ENCODE measurements at regions not wholly inside any gene's neighbourhood (a gene's known extent, or its start where the extent isn't known, plus 50 kb on each side); places are given as distances from the start of the nearest gene placed in this dataset.

GRCh38 chr2:19631871-19632270 lies 269.9 kb downstream of the TTC32 start:
- TF ChIP-seq, protein P1, sequence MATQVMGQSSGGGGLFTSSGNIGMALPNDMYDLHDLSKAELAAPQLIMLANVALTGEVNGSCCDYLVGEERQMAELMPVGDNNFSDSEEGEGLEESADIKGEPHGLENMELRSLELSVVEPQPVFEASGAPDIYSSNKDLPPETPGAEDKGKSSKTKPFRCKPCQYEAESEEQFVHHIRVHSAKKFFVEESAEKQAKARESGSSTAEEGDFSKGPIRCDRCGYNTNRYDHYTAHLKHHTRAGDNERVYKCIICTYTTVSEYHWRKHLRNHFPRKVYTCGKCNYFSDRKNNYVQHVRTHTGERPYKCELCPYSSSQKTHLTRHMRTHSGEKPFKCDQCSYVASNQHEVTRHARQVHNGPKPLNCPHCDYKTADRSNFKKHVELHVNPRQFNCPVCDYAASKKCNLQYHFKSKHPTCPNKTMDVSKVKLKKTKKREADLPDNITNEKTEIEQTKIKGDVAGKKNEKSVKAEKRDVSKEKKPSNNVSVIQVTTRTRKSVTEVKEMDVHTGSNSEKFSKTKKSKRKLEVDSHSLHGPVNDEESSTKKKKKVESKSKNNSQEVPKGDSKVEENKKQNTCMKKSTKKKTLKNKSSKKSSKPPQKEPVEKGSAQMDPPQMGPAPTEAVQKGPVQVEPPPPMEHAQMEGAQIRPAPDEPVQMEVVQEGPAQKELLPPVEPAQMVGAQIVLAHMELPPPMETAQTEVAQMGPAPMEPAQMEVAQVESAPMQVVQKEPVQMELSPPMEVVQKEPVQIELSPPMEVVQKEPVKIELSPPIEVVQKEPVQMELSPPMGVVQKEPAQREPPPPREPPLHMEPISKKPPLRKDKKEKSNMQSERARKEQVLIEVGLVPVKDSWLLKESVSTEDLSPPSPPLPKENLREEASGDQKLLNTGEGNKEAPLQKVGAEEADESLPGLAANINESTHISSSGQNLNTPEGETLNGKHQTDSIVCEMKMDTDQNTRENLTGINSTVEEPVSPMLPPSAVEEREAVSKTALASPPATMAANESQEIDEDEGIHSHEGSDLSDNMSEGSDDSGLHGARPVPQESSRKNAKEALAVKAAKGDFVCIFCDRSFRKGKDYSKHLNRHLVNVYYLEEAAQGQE (IDR thresholded peaks at IDR 0.05; ENCODE audit: insufficient read depth in 1 of 2, low read depth in 2 of 2, low read length in 2 of 2) = no peak
- TF ChIP-seq POLR2AphosphoS5 (IDR thresholded peaks at IDR 0.05; ENCODE audit: low read depth, low read length) = no peak
- TF ChIP-seq SIN3A (IDR thresholded peaks at IDR 0.05; ENCODE audit: borderline replicate concordance, insufficient read depth, low read length) = no peak
- TF ChIP-seq FOXP2 (optimal IDR thresholded peaks at IDR 0.05; ENCODE audit: borderline replicate concordance, extremely low read depth, extremely low read length, insufficient read depth) = no peak
- no peak for TF ChIP-seq TAF1 (IDR thresholded peaks at IDR 0.05; ENCODE audit: borderline replicate concordance, insufficient read depth, low read length)

DNA sequence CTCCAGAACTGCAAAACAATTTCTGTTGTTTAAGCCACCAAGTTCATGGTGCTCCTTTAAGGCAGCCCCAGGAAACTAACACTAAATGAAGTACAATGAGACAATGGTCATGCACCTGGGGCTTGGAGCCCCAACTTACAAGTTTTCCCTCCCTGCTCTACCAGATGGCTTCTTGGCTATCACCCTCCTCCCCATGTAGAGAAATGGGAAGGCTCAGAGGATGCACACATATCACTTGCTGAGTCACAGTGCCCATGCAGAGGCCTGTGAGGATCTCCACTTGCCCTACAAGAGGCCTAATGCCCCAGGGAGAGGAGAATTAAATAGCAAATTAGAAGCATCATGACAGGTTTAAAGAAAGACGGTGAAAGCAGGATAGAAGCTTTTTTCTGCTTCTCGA lies 270.9 kb downstream of the TTC32 start:
- TF ChIP-seq POLR2AphosphoS5 (IDR thresholded peaks at IDR 0.05; ENCODE audit: low read depth, low read length) = no peak
- TF ChIP-seq FOXP2 (optimal IDR thresholded peaks at IDR 0.05; ENCODE audit: borderline replicate concordance, extremely low read depth, extremely low read length, insufficient read depth) = no peak
- no peak for TF ChIP-seq SIN3A (IDR thresholded peaks at IDR 0.05; ENCODE audit: borderline replicate concordance, insufficient read depth, low read length)
- TF ChIP-seq, protein P1 (IDR thresholded peaks at IDR 0.05; ENCODE audit: insufficient read depth in 1 of 2, low read depth in 2 of 2, low read length in 2 of 2) = no peak
- TF ChIP-seq TAF1 (IDR thresholded peaks at IDR 0.05; ENCODE audit: borderline replicate concordance, insufficient read depth, low read length) = no peak

GRCh38 chr2:19627359-19627758 lies 268.9 kb upstream of the OSR1 start:
- TF ChIP-seq POLR2AphosphoS5 (IDR thresholded peaks at IDR 0.05; ENCODE audit: low read depth, low read length) (no peak), SIN3A (IDR thresholded peaks at IDR 0.05; ENCODE audit: borderline replicate concordance, insufficient read depth, low read length) (no peak), FOXP2 (optimal IDR thresholded peaks at IDR 0.05; ENCODE audit: borderline replicate concordance, extremely low read depth, extremely low read length, insufficient read depth) (no peak), TAF1 (IDR thresholded peaks at IDR 0.05; ENCODE audit: borderline replicate concordance, insufficient read depth, low read length) (no peak)
- TF ChIP-seq, protein P1 (IDR thresholded peaks at IDR 0.05; ENCODE audit: insufficient read depth in 1 of 2, low read depth in 2 of 2, low read length in 2 of 2) = no peak

GRCh38 chr2:19623488-19623887 lies 265.1 kb upstream of the OSR1 start:
- TF ChIP-seq, protein P1 (IDR thresholded peaks at IDR 0.05; ENCODE audit: insufficient read depth in 1 of 2, low read depth in 2 of 2, low read length in 2 of 2) = no peak
- TF ChIP-seq TAF1 (IDR thresholded peaks at IDR 0.05; ENCODE audit: borderline replicate concordance, insufficient read depth, low read length) (no peak), SIN3A (IDR thresholded peaks at IDR 0.05; ENCODE audit: borderline replicate concordance, insufficient read depth, low read length) (no peak), FOXP2 (optimal IDR thresholded peaks at IDR 0.05; ENCODE audit: borderline replicate concordance, extremely low read depth, extremely low read length, insufficient read depth) (no peak), POLR2AphosphoS5 (IDR thresholded peaks at IDR 0.05; ENCODE audit: low read depth, low read length) (no peak)

Measured in PFSK-1 (cell line).